ENCODE measurements at regions not wholly inside any gene's neighbourhood (a gene's known extent, or its start where the extent isn't known, plus 50 kb on each side); places are given as distances from the start of the nearest gene placed in this dataset.
"Not testable (repeated sequence)": the region's sequence is repeated elsewhere in the genome, so short reads cannot be mapped to it uniquely, and the experiment has no call there.

GRCh38 chr15:98088307-98088945 is 127.9 kb downstream of the ARRDC4 start:
- DNase-seq (ENCODE audit: low read depth in 2 of 2): not testable (repeated sequence)

- DNase-seq (ENCODE audit: low read depth in 2 of 2): not testable (repeated sequence)
Measured at GRCh38 chr15:98089352-98089751, 128.8 kb downstream of the ARRDC4 start.

DNA sequence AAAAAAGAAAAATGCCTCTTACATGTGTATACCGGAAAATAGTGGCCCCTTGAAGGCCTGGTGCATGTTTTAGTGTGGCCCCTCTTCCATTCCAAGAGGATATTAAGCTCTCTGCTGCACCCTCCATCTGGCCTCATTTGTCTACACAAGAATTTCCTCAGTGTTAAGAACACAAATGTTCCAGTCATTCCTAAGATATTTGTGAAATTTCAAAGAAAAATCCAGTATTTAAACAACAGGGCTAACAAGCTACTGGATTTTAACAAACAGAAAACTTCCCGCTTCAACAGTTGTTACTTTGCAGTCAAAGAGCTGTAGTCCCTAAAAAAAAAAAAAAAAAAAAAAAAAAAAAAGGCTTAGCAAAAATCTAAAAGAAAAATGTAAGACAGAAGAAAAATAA is 137.5 kb downstream of the ARRDC4 start:
- DNase-seq (ENCODE audit: low read depth in 2 of 2): not testable (repeated sequence)

- DNase-seq (ENCODE audit: low read depth in 2 of 2): not testable (repeated sequence)
Measured at GRCh38 chr15:98100606-98101005, 140.1 kb downstream of the ARRDC4 start.

GRCh38 chr15:98103570-98103969 is 143.1 kb downstream of the ARRDC4 start:
- DNase-seq (ENCODE audit: low read depth in 2 of 2): no peak

- DNase-seq (ENCODE audit: low read depth in 2 of 2): not testable (repeated sequence)
Measured at GRCh38 chr15:98104386-98105151, 144.1 kb downstream of the ARRDC4 start.

DNA sequence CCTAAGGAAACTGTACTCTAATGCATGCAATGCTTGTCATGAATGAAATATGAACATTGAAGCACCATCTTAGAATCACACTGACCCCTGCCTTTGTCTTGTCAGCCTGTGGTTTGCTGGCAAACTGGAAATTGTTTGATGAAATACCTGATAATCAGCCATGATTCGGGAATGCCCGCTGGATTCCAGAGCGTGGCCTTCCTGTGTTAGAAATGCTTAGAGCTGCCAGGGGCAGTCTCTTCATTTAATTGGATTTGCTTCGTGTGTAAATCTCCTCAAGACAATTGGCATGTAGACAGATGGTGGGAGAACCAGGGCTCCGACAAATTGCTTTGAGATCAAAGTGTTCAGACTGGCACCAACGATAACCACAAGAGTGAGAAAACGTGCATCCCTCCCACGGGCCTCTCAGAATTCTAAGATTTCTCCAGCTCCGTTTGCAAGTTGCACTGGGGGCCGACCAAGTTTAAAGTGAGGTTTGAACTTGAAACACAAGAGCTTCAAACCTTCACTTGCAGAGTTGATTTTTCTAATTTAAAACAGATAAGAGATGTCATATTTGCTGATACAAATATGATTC is 146.2 kb downstream of the ARRDC4 start:
- DNase-seq (ENCODE audit: low read depth in 2 of 2): not testable (repeated sequence)

GRCh38 chr15:98111806-98112205 is 151.3 kb downstream of the ARRDC4 start:
- no peak for DNase-seq (ENCODE audit: low read depth in 2 of 2)

- DNase-seq (ENCODE audit: low read depth in 2 of 2): no peak
Measured at GRCh38 chr15:98113327-98113726, 152.8 kb downstream of the ARRDC4 start.

DNA sequence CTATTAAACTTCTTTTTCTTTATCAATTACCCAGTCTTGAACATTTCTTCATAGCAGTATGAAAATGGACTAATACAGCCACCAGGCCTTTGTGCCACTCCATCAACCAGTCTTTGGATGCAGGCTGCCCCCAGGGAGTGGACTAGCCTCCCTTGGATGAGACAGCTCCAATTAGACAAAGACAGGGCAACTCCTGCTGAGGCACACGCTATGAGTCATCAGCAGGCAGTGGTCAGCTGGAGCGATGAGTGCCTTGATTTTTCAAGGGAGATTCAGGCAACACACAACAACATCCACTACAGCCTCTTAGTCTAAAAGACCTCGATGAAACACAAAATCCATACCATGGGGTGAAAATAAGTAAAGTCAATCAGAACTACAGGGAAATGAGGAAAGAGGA is 160.1 kb downstream of the ARRDC4 start:
- no peak for DNase-seq (ENCODE audit: low read depth in 2 of 2)

GRCh38 chr15:98121536-98121935 is 161.0 kb downstream of the ARRDC4 start:
- no peak for DNase-seq (ENCODE audit: low read depth in 2 of 2)

GRCh38 chr15:98121957-98122356 is 161.5 kb downstream of the ARRDC4 start:
- DNase-seq (ENCODE audit: low read depth in 2 of 2): no peak

DNA sequence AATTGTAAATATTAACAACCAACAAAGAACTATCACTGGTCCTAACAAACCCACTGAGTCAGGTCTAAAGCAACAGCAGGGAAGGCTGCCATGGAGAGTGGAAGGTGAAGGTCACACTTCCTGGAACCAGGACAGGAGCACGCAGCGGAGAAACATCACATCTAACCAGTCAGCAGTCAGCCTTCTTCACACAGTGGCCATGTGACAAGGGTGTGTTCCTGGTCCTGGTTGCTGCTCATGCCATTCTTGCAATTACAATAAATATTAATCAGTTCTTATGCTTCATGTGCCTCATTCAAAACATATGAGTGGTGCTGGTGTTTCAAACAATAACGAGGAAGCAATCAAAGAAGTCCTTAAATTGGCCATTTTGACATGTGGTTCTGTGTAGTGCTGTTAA is 162.8 kb downstream of the ARRDC4 start:
- no peak for DNase-seq (ENCODE audit: low read depth in 2 of 2)

DNA sequence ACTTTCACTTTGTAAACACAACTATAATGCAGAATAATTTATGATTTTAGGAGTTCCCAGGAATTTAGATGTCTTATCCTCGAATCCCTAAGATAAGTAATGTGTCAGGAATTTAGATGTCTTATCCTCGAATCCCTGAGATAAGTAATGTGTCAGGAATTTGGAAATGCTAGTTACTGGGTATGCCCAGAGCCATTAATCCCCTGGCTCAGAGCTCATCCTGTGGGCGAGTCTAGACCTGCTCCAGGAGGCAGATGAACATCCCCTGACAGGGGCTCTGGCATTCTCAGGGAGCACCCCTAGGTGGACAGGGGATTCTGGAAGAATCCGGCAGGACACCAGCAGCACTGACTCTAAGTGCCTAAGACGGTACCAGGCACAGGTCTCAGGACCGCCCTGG is 163.3 kb downstream of the ARRDC4 start:
- DNase-seq (ENCODE audit: low read depth in 2 of 2): no peak

- DNase-seq (ENCODE audit: low read depth in 2 of 2): no peak
Measured at GRCh38 chr15:98124581-98124980, 164.1 kb downstream of the ARRDC4 start.

DNA sequence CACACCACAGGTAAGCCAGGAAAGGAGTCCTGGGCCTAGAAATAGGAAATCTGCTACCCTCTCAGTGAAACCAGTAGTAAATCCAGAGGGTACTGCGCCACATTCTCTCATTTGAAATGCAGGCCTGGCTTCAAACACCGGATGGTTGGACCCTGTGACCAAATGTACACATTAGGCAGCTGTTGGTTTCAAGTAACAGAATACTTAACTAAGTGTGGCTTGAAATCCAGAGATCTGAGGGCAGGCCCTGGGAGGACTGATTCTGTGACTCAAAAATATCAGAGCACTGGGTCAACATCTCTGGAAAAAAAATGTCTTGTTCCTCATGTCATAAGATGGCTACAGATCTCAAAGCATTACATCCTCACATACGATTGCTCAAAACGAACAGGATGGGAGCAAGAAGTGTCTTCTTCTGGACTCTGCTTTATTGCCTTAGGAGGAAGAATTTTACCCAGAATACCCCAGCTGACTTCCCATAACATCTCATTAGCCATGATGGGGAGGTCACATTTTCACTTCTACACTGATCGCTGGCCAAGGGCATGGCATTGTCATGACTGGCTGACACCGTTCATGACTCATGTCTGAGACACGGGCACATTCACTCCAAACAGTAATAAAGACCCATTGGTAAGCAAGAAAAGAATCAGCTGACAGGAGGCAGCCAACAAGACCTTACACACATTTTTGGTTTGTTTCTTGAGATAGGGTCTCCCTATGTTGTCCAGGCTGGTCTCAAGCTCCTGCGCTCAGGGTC is 166.0 kb downstream of the ARRDC4 start:
- DNase-seq (ENCODE audit: low read depth in 2 of 2): no peak

- DNase-seq (ENCODE audit: low read depth in 2 of 2): no peak
Measured at GRCh38 chr15:98127586-98127985, 167.1 kb downstream of the ARRDC4 start.

GRCh38 chr15:98131924-98132323 is 171.4 kb downstream of the ARRDC4 start:
- DNase-seq (ENCODE audit: low read depth in 2 of 2): no peak

GRCh38 chr15:98134905-98135304 is 174.4 kb downstream of the ARRDC4 start:
- DNase-seq (ENCODE audit: low read depth in 2 of 2): no peak

DNA sequence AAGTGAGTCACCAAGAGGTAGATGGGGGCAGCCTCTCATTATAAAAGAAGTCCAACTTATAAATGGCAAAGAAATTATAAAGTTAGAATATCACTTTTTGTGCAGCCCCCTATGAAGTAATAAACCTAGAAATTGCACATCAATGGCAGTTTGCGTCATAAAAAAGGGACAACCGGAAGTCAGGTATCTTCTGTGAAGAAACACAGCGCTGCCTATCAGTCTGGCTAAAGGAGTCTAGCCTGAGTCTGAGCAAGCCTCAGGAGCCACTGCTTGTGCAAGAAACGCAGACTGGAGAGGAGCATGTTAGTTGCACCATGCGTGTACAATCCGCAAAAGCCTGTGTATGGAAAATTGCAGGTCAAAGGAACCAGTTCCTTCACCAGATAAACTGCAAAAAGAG is 178.4 kb downstream of the ARRDC4 start:
- no peak for DNase-seq (ENCODE audit: low read depth in 2 of 2)

GRCh38 chr15:98139337-98139736 is 178.8 kb downstream of the ARRDC4 start:
- no peak for DNase-seq (ENCODE audit: low read depth in 2 of 2)

GRCh38 chr15:98142572-98142971 is 182.1 kb downstream of the ARRDC4 start:
- no peak for DNase-seq (ENCODE audit: low read depth in 2 of 2)
